ENCODE measurements at regions not wholly inside any gene's neighbourhood (a gene's known extent, or its start where the extent isn't known, plus 50 kb on each side); places are given as distances from the start of the nearest gene placed in this dataset.

DNA sequence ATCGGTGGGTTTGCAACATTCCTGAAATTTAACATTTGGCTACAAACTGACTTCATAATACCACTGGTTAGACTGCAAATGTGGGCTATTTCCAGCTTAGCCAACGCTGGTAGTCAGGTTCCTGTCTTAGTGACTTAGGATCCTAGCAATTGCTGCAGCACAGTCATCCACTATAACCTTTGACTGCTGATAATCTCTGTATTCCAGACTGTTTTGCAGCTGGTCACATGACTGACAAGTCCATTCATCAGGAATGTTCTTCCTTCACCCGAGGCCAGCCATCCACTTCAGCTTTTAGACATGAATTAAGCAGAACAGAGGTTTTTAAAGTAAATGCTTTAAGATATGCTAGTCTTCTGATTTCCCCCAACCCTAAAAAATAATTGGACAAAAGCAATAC, 425.9 kb upstream of the MPDZ start:
- no peak for DNase-seq

DNA sequence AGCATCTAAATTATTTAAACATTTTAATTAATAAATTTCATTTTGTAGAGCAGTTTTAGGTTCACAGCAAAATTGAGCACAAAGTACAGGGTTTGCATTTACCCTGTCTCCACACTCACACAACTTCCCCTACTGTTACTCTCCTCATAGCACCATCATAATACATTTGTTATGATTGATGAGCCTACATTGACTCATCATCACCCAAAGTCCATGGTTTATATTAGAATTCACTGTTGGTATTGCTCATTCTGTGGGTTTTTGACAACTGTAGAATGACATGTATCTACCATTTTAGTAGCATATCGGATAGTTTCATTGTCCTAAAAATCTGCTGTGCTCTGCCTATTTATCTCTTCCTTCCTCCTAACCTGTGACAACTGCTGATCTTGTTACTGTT, 411.1 kb upstream of the MPDZ start:
- no peak for DNase-seq

DNA sequence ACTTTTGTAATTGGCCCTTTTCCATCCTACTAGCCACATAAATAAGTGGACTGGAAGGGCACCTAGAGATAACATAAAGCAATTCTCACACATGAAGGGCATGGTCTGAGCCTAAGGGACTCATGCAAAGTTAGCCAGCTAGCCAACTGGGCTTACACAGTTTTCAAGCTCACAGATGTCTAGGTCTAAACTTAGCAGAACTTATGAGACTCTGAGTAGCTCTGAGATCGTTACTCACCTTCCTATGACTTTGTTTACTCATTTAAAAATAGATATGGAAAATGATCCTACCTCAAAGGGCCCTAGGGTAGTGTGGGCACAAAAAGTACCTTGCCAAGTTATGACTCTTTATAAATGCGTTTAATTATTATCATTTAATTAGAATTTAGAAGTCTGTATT, 410.4 kb upstream of the MPDZ start:
- DNase-seq, result no peak

DNA sequence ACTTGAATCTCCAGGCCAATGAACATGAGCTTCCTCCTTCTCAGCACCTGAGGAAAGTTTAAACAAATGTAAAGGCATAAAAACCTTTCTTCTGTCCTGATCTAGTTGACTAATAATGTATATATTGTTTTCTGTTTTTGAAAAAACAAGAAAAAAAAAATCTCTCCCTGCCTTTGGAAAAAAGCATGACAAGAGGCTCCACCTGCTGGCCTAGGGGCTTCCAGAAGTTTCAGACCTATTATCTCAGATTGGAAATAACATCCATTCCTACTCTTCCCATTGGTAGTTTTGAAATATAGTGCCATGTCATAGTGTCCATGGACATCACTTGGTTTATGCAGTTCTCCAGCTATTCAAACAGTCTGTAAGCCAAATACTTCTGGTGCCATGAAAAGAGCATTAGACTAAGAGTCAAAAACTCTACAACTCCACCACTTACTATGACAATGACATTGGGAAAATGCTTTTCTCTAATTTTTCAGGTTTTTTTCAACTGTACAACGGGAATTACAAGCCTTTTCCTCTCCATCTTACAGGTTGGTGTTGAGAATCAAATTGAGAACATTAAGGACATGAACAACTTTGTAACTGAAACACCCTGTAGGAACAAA, 409.6 kb upstream of the MPDZ start:
- no peak for DNase-seq

DNA sequence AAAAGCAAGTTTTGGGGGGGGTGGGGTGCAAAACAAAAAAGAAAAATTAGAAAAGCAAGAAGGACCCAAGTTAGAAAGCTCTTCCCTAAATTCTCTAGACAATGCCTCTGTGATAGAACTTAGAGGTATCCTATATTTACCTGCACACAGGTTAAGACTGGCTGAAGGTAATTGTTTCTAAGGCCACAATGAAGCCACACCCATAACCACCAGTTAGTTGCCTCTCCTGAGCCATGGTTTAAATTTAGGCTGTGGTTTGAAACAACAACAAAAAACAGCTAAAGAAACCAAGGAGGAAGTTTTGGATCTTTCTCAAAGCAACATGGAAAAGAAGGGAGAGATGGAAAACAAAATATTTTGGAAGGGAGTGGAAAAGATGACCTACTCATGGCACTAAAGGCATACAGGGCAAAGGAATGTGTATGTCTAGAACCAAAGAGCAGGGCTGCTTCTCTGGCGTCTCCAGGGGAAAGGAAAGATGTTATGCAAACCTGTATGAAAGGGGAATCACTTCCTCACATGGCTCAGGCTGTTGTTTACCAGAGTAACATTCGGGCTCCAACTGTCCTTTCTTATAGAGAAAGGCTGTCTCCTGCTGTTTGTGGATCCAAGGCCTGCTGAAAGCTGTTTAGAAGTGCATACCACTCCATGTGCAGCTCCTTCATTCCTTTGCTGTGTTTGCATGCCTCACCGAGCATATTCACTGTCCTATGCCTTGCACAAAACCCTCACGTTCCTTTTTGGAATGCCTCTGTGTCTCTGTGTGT, 408.9 kb upstream of the MPDZ start:
- no peak for DNase-seq

DNA sequence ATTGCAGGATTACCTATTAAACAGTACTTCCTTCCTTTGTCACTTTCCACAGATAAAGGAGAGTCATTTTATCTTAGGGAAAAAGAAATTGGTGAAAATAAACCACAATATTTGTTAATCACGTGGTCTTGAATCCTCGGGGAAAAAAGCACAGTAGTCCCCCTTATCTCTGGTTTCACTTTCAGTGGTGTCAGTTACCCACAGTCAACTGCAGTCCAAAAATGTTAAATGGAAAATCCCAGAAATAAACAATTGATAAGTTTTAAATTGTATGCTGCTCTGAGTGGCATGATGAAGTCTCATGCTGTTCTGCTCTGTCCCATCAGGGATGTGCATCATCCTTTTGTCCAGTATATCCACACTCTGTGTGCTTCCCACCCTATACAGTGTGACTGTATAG, 405.2 kb upstream of the MPDZ start:
- no peak for DNase-seq

DNA sequence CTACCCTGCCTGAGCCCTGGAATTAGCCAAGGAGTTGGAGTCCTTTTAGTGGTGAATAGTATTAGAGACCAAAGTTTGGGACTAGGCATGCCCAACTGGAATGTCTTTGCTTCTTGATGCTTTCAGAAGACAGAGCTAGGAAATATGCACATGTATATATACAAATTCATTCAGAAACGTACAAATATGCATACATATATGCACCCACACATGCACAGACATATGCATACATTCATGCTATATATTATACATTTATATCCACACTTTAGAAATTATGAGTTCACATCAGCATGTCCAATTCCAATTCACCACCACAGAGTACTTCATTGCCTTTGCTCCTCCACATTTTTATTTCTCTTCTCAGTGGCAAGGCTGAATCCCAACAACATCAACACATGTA, 398.3 kb upstream of the MPDZ start:
- no peak for DNase-seq

DNA sequence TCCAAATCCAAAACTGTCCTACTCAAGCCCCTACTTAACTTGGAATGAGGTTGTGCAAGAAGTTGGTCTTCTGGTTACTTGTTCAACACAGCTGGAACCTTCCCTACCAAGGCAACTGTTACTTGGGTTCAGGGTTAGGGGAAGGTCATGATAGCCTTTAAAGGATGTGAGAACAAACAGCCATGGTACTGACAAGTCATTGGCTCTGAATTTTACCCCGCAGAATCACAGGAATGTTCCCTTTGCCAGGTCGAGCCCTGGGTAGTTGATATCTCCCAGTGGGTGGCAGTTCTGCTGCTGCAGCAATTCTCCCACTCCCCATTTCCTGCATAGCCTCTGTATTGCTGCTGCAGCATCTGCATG, 396.1 kb upstream of the MPDZ start:
- no peak for DNase-seq

DNA sequence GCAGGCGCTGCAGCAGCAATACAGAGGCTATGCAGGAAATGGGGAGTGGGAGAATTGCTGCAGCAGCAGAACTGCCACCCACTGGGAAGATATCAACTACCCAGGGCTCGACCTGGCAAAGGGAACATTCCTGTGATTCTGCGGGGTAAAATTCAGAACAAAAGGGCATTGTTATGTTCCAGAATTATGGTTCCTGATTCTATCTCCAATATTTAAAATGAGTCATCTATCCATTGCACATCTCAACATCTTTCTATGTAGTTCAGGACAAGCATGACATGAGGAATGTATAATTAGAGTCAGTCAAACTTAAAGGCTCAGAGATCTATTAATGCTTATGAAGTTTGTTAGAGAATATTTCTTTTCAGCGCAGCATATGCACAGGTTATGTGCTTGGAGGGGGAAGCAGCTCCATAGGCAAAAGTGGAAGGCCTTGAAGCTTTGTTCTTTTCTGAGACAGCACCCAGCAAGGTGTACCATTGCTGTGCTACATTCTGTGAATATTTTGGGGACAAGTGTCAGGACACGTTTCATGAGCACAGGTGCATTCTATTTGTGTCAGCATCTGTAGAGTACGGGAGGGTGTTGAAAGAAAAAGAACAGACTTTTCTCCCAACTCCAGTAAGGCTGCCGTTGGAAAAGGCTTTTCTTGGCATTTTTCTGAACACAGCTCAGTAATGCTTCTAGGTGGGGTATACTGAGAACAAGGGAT, 395.6 kb upstream of the MPDZ start:
- no peak for DNase-seq

DNA sequence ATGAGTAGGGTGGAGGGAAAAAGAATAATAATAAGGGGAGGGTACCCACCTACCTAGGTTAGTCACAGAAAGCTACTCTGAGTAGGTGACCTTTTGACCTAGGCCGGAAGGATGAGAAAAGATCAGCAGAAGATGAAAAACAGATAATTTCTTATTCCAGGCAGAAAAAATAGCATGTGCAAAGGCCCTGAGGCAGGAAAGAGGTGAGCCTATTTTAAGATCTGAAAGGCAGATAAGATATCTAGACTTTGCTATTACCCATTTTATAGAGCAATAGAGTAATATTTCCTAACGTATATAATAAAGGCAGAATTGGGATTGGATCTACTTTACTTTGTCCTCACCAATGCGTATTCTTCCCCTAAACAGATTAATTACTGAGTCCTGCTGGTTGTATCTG, 393.9 kb upstream of the MPDZ start:
- DNase-seq, result no peak

DNA sequence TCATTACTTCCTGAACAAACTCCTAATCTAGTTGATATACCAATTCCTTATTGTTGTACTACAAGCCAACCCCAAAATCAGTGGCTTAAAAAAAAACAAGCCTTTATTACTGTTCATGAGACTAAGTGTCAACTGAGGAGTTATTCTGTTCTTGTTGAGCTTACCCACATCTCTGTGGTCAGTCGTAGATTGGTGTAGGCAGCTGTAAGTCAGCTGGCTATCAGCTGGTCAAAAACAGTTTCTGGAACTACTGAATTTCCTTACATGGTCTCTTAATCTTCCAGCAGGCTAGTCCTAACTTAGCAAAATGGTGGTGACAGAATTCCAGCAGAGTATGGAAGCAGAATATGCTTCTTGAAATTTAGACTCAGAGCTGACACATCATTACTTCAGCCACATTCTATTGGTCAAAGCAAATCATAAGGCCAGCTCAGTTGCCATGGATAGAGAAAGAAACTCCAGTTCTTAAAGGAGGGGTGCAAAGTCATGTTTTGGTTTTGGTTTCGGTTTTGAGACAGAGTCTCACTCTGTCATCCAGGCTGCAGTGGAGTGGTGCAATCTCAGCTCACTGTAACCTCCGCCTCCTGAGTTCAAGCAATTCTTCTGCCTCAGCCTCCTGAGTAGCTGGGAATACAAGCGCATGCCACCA, 386.1 kb upstream of the MPDZ start:
- DNase-seq, result no peak

DNA sequence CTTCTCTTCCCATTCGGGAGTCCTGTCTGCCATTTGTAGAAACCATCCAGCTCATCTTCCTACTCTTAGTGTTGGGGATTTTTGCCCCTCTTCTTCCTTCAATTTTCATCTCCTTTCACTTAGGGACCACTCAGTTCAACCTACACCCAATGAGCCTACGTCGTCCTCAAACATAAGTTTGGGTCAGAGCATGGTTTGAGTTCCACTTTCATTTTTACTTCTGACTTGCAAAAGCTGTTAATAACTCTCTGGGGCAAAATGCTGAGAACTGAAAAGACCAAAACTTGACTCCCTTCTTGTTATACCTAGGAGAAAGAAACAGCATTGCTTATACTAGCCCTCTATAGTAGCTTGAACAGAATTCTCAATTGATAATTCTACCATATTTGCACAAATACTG, 381.5 kb upstream of the MPDZ start:
- no peak for DNase-seq

DNA sequence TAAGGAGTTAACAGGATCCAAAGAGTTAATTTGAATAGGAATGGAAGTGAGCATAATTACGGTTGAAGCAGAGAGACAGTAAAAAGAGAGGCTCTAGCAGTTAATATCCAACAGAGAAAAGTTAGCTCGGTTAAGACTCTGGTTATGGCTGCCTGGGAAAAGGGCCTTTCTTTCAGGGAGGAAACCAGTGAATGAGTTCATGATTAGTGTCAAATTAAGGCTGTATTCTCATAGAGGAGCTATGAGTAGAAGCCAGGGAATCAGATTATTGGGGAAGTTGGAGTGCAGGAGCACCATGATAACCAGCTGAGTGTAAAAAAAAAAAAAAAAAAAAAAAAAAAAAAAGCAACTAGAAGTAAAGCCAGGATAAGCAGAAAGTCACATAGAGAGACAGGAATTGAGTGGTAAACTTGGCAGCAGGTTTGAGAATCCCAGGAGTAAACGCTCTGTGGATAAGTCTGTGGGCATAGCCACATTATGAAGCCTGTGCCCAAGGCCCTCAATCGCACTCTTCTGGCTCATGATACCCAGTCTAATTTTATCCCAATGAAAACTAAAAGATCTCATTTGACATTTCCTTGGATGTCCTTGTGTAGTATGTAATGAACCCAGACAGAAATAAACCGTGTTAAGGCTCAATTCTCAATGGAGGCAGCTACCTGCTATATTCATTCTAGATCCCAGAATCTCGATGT, 372.6 kb upstream of the MPDZ start:
- no peak for DNase-seq

DNA sequence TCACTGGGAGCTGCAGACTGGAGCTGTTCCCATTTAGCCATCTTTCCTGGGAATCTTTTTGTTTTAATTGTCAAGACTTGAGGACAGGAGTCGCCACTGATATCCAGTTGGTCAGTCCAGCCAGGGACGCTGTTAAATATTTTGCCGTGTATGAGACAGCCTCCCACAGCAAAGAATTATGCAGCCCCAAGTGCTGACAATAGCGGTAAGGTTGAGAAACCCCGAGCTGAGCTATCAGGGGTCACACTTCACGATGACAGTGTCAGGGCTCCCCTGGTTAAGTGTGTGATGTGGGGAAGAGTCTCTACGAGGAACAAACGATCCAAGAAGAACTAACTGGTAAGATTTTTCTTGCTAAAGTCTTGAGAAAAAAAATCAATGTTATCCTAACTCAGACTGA, 372.0 kb upstream of the MPDZ start:
- no peak for DNase-seq

DNA sequence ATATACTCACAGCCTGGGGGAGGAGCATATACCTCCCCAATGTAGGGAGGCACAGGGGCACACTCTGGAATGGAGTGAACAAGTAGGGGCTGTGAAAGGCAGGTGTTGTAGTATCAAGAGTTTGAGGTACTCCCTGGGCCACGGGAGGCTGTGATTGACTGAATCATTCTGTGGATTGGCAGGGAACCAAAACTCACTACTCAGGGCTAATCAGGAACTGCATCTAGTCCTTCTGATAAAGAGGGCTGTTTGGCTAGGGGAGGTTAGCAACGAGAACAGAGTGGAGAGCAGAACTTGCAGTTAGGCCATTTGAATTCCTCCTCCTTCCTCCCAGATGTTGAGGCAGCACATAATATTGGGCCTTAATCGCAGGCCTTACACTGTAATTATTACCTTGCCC, 369.2 kb upstream of the MPDZ start:
- DNase-seq, result no peak

DNA sequence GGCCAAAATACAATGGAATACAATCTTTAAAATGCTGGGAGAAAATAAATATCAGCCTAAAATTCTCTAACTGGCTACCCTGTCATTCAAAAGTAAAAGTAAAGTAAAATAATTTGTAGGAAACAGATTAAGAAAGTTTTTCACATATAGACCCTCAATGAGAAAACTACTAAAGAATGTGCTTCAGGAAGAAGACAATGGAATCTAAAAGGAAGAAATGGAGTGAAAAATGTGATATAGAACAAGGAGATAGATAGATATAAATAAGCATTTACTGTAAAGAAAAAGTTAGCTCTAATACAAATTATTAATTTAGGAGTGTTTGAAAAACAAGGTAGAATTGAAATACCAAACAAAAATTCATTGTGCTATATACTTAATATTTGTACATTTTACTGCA, 368.6 kb upstream of the MPDZ start:
- DNase-seq, result no peak

DNA sequence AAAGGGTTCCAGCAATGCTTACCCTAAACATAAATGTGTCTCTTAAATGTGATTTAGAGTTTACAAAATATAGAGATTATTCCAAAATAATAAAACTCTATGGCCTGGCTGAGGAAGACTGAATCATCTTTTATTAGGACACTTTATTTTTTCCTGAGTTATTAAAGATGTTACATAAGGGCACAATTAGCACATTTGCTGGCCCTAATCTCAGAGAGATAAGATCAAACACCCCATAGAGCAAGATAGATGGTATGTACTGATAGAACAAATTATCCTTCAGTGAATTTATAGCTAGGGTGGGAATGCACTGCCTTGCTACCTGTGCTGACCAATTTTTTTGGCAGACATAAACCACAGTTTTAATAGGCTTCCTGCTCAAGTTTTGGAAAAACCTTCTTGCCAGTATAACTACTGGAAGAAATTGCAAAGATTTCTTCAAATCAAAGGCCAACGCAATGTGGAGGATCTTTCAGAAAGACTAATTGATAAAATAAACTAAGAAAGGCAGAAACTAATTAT, 367.1 kb upstream of the MPDZ start:
- no peak for DNase-seq

DNA sequence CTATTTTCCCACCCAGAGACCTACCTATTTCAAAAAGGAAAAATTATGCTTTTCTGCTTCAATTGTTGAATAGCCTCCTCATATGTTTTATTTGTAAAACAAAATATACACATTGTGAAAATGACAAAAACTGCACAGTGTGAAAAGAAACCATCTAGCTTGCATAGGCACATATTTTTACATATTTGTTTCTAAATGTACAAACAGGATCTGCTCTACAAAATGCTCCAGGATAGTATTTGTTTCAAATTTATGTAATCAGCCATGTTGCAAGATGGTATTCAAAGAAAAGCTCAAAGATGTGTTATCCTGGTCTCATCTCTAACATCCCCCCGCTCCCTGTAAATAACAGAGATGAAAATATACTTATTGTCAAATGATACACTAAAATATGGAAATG, 366.1 kb upstream of the MPDZ start:
- DNase-seq, result no peak

DNA sequence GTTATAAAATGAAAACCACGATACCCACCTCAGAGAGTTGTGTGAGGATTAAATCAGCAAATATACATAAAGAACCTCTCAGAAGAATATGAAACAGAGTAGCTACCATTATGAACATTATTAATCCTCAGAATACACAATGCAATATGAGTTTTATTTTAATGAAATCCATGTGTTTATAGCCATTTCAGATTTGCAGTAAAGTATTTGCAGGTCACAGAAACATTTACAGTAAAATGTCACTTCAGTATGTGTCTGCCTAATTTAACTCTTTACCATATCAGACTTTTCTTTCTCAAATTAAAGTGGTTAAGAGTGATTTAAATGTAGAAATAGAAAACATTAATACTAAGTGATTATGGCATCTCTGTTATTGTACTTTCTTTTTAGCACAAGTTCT, 365.2 kb upstream of the MPDZ start:
- no peak for DNase-seq

DNA sequence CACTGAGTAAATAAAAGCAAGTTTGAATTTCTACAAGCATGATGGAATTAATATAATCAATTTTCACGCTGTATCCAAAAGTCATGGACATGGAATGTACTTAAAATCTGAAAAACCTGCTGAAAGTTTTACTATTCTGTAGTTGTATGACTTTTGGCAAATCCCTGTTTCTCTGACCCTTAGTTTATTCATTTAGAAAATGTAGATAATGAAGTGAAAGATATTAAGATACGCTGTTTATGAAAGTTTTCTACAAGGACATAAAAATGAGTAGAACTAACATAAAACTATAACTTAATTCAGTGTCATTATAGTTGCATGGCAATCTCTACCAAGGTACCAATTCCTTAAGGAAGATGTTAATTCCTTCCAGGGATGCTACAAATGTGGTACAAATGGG, 363.2 kb upstream of the MPDZ start:
- no peak for DNase-seq

DNA sequence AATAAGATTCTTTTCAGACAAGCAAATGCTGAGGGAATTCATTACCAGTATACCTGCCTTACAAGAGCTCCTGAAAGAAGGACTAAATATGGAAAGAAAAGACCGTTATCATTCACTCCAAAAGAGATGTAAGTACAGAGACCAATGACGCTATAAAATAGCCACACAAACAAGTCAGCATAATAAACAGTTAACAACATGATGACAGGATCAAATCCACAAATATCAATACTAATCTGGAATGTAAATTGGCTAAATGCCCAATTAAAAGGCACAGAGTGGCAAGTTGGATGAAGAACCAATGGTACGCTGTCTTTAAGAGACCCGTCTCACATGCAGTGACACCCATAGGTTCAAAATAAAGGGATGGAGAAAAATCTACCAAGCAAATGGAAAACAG, 349.6 kb upstream of the MPDZ start:
- no peak for DNase-seq

DNA sequence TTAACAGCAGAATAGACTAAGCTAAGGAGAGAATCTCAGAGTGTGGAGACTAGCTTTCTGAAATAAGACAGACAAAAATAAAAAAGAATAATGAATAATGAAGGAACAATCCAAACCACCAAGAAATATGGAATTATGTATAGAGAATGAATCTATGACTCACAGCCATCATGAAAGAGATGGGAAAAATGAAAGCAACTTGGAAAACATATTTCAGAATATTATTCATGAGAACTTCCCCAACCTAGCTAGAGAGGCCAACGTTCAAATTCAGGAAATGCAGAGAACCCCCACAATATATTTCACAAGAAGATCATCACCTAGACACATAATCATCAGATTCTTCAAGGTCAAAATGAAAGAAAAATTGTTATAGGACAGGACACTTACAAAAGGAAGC, 349.0 kb upstream of the MPDZ start:
- DNase-seq, result no peak

DNA sequence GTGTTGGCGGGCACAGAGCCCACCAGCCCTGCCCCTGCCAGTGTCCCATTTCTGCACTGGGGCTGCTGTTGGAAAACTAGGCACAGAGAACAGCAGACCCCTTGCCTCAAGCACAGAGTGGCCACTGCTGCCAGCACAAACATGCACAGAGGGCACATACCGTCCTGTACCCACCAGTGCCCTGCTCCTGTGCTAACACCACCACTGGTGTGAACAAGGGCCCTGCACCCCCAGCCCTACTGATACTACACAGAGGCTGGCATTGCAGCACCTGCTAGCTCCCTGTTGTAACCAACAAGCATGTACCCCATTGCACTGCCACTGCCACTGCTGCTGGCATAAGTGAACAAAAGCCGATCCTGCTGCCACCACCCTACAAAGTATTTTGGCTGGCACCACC, 348.0 kb upstream of the MPDZ start:
- DNase-seq, result no peak
